GM23338 (cell line): ENCODE measurements at regions not wholly inside any gene's neighbourhood (a gene's known extent, or its start where the extent isn't known, plus 50 kb on each side); places are given as distances from the start of the nearest gene placed in this dataset.

Source experiments
- ATAC-seq: fragments of 200-7000 bp; cut with Tn5 transposase; 3 replicates; pipeline ENCODE4 v1.9.1; 2020
- DNase-seq: peaks from one replicate; pipeline ENCODE4 v3.0.0-alpha.2; 2015; ENCODE audit warnings: low spot score
- H2AFZ ChIP-seq: fragments of 200-600 bp; sonication (generic); 2 replicates; pipeline ENCODE4 v1.8.0; 2016; ENCODE audit warnings: antibody characterized with exemption, mild to moderate bottlenecking, moderate library complexity
- H3F3A ChIP-seq: fragments of 200-600 bp; sonication (generic); replicated peaks from 2 replicates; pipeline ENCODE4 v1.8.0; 2017; ENCODE audit warnings: antibody characterized with exemption, mixed run types, low read depth
- H3K27ac ChIP-seq: fragments of 200-600 bp; sonication (generic); 2 replicates; pipeline ENCODE4 v1.6.1; 2016; ENCODE audit warnings: low read depth
- H3K27me3 ChIP-seq: fragments of 200-600 bp; sonication (generic); 2 replicates; pipeline ENCODE4 v1.8.0; 2016; ENCODE audit warnings: mild to moderate bottlenecking, mixed run types, moderate library complexity; ENCODE audit not compliant: insufficient read depth
- H3K36me3 ChIP-seq: fragments of 200-600 bp; sonication (generic); 2 replicates; pipeline ENCODE4 v1.8.0; 2016; ENCODE audit warnings: mild to moderate bottlenecking; ENCODE audit not compliant: insufficient read depth
- H3K4me1 ChIP-seq: fragments of 200-600 bp; sonication (generic); 2 replicates; pipeline ENCODE4 v1.8.0; 2016; ENCODE audit warnings: mild to moderate bottlenecking, moderate library complexity; ENCODE audit not compliant: insufficient read depth
- H3K4me2 ChIP-seq: fragments of 200-600 bp; sonication (generic); 2 replicates; pipeline ENCODE4 v1.7.1; 2017; ENCODE audit warnings: mixed run types
- H3K4me3 ChIP-seq: fragments of 200-600 bp; sonication (generic); 2 replicates; pipeline ENCODE4 v1.6.1; 2016; ENCODE audit warnings: mixed run types
- H3K79me2 ChIP-seq: fragments of 200-600 bp; sonication (generic); replicated peaks from 2 replicates; pipeline ENCODE4 v1.8.0; 2017; ENCODE audit warnings: mild to moderate bottlenecking; ENCODE audit not compliant: insufficient read depth
- H3K9me2 ChIP-seq: fragments of 200-600 bp; sonication (generic); 2 replicates; pipeline ENCODE4 v1.8.0; 2017; ENCODE audit not compliant: insufficient read depth
- H4K20me1 ChIP-seq: fragments of 200-600 bp; sonication (generic); replicated peaks from 2 replicates; pipeline ENCODE4 v1.8.0; 2017; ENCODE audit warnings: mild to moderate bottlenecking; ENCODE audit not compliant: insufficient read depth
- H3K27ac Mint-ChIP-seq: 2 replicates; pipeline ENCODE4 v1.8.0; 2020; ENCODE audit warnings: inconsistent platforms, mild to moderate bottlenecking, moderate library complexity, mixed read lengths
- H3K27me3 Mint-ChIP-seq: 3 replicates; pipeline ENCODE4 v1.8.0; 2022; ENCODE audit warnings: low read depth, mild to moderate bottlenecking, moderate library complexity, mixed read lengths, inconsistent platforms; ENCODE audit not compliant: insufficient read depth, poor library complexity
- H3K36me3 Mint-ChIP-seq: 3 replicates; pipeline ENCODE4 v1.8.0; 2021; ENCODE audit warnings: low read depth, mild to moderate bottlenecking, inconsistent platforms, moderate library complexity, mixed read lengths
- H3K4me1 Mint-ChIP-seq: 3 replicates; pipeline ENCODE4 v1.8.0; 2020; ENCODE audit warnings: mild to moderate bottlenecking, inconsistent platforms, mixed read lengths
- H3K4me3 Mint-ChIP-seq: 3 replicates; pipeline ENCODE4 v1.8.0; 2021; ENCODE audit warnings: moderate library complexity, mild to moderate bottlenecking, inconsistent platforms, mixed read lengths
- H3K9me3 Mint-ChIP-seq: 3 replicates; pipeline ENCODE4 v1.8.0; 2020; ENCODE audit warnings: moderate library complexity, mild to moderate bottlenecking, inconsistent platforms, mixed read lengths
- CREB1 ChIP-seq: fragments of 250-450 bp; sonication (Bioruptor Pico); IDR thresholded peaks from 2 replicates; pipeline ENCODE4 v1.5.0; 2020; ENCODE audit warnings: low read depth, mild to moderate bottlenecking, moderate library complexity
- EZH2phosphoT487 ChIP-seq: fragments of 200-600 bp; sonication (generic); IDR thresholded peaks from one replicate; pipeline ENCODE4 v1.8.1; 2018; ENCODE audit warnings: antibody characterized with exemption; ENCODE audit not compliant: unreplicated experiment
- POLR2AphosphoS5 ChIP-seq: IDR thresholded peaks from 2 replicates; pipeline ENCODE4 v1.6.1; 2016; ENCODE audit warnings: antibody characterized with exemption, low read depth
- REST ChIP-seq: IDR thresholded peaks from one replicate; pipeline ENCODE4 v1.6.1; 2018; ENCODE audit warnings: antibody characterized with exemption; ENCODE audit not compliant: unreplicated experiment
- STAT1 ChIP-seq: IDR thresholded peaks from one replicate; pipeline ENCODE4 v1.6.1; 2016; ENCODE audit warnings: antibody characterized with exemption; ENCODE audit not compliant: unreplicated experiment
- ZNF114 ChIP-seq: fragments of 250-450 bp; sonication (Bioruptor Pico); IDR thresholded peaks from 2 replicates; pipeline ENCODE4 v1.5.0; 2020; ENCODE audit warnings: mild to moderate bottlenecking, moderate library complexity
- TF ChIP-seq, protein P1 (sequence below): fragments of 250-450 bp; sonication (Bioruptor Pico); IDR thresholded peaks from 2 replicates; pipeline ENCODE4 v1.5.0; 2020; ENCODE audit warnings: mild to moderate bottlenecking, moderate library complexity
- TF ChIP-seq, protein P2 (sequence below): IDR thresholded peaks from 2 replicates; pipeline ENCODE4 v1.6.1; 2016; ENCODE audit warnings: antibody characterized with exemption

DNA sequence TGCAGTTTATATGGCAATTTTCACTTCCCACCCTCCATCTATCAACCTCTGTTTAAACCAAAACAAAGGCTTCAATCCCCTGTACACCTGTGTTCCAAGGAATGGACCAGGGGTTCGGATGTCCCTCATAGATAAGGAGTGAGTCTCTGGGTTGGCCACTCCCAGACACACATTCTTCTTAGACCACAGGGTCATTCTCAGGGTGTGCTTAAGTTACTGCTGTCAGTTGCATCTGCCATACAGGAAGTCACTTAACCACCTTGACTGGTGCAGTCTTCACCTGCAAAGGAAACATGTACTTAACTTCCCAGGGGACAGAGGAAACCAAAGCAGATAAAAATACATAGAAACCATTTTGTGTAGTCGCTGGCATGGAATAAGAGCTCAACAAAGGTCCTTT lies 151.0 kb upstream of the NDUFV2 start (continued):
- TF ChIP-seq, protein P1, sequence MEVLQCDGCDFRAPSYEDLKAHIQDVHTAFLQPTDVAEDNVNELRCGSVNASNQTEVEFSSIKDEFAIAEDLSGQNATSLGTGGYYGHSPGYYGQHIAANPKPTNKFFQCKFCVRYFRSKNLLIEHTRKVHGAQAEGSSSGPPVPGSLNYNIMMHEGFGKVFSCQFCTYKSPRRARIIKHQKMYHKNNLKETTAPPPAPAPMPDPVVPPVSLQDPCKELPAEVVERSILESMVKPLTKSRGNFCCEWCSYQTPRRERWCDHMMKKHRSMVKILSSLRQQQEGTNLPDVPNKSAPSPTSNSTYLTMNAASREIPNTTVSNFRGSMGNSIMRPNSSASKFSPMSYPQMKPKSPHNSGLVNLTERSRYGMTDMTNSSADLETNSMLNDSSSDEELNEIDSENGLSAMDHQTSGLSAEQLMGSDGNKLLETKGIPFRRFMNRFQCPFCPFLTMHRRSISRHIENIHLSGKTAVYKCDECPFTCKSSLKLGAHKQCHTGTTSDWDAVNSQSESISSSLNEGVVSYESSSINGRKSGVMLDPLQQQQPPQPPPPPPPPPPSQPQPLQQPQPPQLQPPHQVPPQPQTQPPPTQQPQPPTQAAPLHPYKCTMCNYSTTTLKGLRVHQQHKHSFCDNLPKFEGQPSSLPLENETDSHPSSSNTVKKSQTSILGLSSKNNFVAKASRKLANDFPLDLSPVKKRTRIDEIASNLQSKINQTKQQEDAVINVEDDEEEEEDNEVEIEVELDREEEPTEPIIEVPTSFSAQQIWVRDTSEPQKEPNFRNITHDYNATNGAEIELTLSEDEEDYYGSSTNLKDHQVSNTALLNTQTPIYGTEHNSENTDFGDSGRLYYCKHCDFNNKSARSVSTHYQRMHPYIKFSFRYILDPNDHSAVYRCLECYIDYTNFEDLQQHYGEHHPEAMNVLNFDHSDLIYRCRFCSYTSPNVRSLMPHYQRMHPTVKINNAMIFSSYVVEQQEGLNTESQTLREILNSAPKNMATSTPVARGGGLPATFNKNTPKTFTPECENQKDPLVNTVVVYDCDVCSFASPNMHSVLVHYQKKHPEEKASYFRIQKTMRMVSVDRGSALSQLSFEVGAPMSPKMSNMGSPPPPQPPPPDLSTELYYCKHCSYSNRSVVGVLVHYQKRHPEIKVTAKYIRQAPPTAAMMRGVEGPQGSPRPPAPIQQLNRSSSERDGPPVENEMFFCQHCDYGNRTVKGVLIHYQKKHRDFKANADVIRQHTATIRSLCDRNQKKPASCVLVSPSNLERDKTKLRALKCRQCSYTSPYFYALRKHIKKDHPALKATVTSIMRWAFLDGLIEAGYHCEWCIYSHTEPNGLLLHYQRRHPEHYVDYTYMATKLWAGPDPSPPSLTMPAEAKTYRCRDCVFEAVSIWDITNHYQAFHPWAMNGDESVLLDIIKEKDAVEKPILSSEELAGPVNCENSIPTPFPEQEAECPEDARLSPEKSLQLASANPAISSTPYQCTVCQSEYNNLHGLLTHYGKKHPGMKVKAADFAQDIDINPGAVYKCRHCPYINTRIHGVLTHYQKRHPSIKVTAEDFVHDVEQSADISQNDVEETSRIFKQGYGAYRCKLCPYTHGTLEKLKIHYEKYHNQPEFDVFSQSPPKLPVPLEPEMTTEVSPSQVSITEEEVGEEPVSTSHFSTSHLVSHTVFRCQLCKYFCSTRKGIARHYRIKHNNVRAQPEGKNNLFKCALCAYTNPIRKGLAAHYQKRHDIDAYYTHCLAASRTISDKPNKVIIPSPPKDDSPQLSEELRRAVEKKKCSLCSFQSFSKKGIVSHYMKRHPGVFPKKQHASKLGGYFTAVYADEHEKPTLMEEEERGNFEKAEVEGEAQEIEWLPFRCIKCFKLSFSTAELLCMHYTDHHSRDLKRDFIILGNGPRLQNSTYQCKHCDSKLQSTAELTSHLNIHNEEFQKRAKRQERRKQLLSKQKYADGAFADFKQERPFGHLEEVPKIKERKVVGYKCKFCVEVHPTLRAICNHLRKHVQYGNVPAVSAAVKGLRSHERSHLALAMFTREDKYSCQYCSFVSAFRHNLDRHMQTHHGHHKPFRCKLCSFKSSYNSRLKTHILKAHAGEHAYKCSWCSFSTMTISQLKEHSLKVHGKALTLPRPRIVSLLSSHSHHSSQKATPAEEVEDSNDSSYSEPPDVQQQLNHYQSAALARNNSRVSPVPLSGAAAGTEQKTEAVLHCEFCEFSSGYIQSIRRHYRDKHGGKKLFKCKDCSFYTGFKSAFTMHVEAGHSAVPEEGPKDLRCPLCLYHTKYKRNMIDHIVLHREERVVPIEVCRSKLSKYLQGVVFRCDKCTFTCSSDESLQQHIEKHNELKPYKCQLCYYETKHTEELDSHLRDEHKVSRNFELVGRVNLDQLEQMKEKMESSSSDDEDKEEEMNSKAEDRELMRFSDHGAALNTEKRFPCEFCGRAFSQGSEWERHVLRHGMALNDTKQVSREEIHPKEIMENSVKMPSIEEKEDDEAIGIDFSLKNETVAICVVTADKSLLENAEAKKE (CRISPR knock-in tag) = no peak
- TF ChIP-seq POLR2AphosphoS5 (no peak), ZNF114 (CRISPR knock-in tag) (no peak), STAT1 (no peak)

DNA sequence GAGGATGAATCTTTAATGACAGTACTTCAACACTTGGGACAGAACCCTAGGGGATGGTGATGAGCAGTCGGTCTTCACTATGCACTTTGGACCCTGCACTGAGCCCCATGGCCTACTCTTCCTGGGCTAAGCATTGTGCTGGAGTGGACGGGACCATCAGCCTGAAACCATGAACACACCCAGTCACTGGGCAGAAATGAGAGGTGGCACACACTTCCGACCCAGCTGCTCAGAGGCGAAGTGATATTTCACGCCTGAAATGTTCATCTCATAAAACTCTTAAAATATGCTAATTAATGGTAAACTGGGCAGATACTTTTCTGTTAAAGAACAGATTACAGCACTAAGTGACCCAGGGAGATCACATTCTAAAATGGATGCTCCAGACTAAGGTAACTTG lies 150.3 kb upstream of the NDUFV2 start:
- Histone ChIP-seq H3K36me3 (no peaks in the 10 kb centered on the region), H3K27me3 (no peaks in the 10 kb centered on the region), H3K9me2 (peaks cover 5% of the 10 kb centered on the region; the same call in 1 of the 2 replicates), H3K4me2 (no peak overlapping the region), H4K20me1 (no peaks in the 10 kb centered on the region), H3K4me1 (peaks cover 29% of the 10 kb centered on the region), H3K4me3 (no peak overlapping the region), H3F3A (0 out of 2 replicates have a peak, but pooled peaks cover 3% of the 10 kb centered on the region), H2AFZ (no peak overlapping the region), H3K79me2 (no peaks in the 10 kb centered on the region), H3K27ac (no peak overlapping the region)
- H3K27ac Mint-ChIP-seq = no peak overlapping the region
- ATAC-seq (no peak), DNase-seq (no peak)
- H3K9me3 Mint-ChIP-seq = peaks cover 16% of the 10 kb centered on the region; the same call in 1 of the 3 replicates
- peaks cover 35% of the 10 kb centered on the region for H3K4me1 Mint-ChIP-seq
- no peak overlapping the region for H3K4me3 Mint-ChIP-seq
- H3K36me3 Mint-ChIP-seq = peaks cover 18% of the 10 kb centered on the region
- peaks cover 7% of the 10 kb centered on the region for H3K27me3 Mint-ChIP-seq
- TF ChIP-seq, protein P2, sequence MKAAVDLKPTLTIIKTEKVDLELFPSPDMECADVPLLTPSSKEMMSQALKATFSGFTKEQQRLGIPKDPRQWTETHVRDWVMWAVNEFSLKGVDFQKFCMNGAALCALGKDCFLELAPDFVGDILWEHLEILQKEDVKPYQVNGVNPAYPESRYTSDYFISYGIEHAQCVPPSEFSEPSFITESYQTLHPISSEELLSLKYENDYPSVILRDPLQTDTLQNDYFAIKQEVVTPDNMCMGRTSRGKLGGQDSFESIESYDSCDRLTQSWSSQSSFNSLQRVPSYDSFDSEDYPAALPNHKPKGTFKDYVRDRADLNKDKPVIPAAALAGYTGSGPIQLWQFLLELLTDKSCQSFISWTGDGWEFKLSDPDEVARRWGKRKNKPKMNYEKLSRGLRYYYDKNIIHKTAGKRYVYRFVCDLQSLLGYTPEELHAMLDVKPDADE = no peak
- TF ChIP-seq REST = no peak
- no peak for TF ChIP-seq STAT1
- TF ChIP-seq EZH2phosphoT487 = no peak
- no peak for TF ChIP-seq CREB1 (CRISPR knock-in tag)
